GM21526 (cell line): ENCODE measurements at regions not wholly inside any gene's neighbourhood (a gene's known extent, or its start where the extent isn't known, plus 50 kb on each side); places are given as distances from the start of the nearest gene placed in this dataset.
"Not testable (repeated sequence)": the region's sequence is repeated elsewhere in the genome, so short reads cannot be mapped to it uniquely, and the experiment has no call there.

Experiments
- ATAC-seq: cut with Tn5 transposase; IDR thresholded peaks from one replicate; pipeline ENCODE4 v1.9.1; 2021; ENCODE audit warnings: moderate library complexity; ENCODE audit not compliant: unreplicated experiment, low FRiP score

GRCh38 chr6:167661552-167662044, 165.1 kb upstream of the AFDN start:
- no peak for ATAC-seq

GRCh38 chr6:167662075-167662880, 164.4 kb upstream of the AFDN start:
- no peak for ATAC-seq

- ATAC-seq, result no peak
Measured at GRCh38 chr6:167662881-167663205, 163.9 kb upstream of the AFDN start.

- ATAC-seq, result no peak
Measured at GRCh38 chr6:167663316-167663715, 163.4 kb upstream of the AFDN start.

GRCh38 chr6:167663784-167664443, 162.8 kb upstream of the AFDN start:
- no peak for ATAC-seq

- ATAC-seq, result no peak
Measured at GRCh38 chr6:167664678-167665660, 161.7 kb upstream of the AFDN start.

- ATAC-seq, result no peak
Measured at GRCh38 chr6:167665698-167666330, 160.9 kb upstream of the AFDN start.

- ATAC-seq, result no peak
Measured at GRCh38 chr6:167666571-167667203, 160.0 kb upstream of the AFDN start.

GRCh38 chr6:167667204-167668018, 159.3 kb upstream of the AFDN start:
- ATAC-seq, result no peak

GRCh38 chr6:167668019-167668753, 158.5 kb upstream of the AFDN start:
- ATAC-seq, result no peak

GRCh38 chr6:167668754-167669552, 157.8 kb upstream of the AFDN start:
- no peak for ATAC-seq

GRCh38 chr6:167669553-167669849, 157.2 kb upstream of the AFDN start:
- ATAC-seq, result no peak

GRCh38 chr6:167669870-167670802, 156.6 kb upstream of the AFDN start:
- ATAC-seq, result no peak

- no peak for ATAC-seq
Measured at GRCh38 chr6:167670938-167671338, 155.8 kb upstream of the AFDN start.

- not testable (repeated sequence) for ATAC-seq
Measured at GRCh38 chr6:167671379-167671976, 155.2 kb upstream of the AFDN start.

- no peak for ATAC-seq
Measured at GRCh38 chr6:167671977-167672687, 154.6 kb upstream of the AFDN start.
